IPS-18a (cell line): ENCODE measurements at regions not wholly inside any gene's neighbourhood (a gene's known extent, or its start where the extent isn't known, plus 50 kb on each side); places are given as distances from the start of the nearest gene placed in this dataset.

Experiments
- H3K27ac ChIP-seq: one replicate; pipeline ENCODE4 v1.5.1; 2013; ENCODE audit warnings: low read length
- H3K27me3 ChIP-seq: one replicate; pipeline ENCODE4 v1.6.1; 2013; ENCODE audit warnings: mild to moderate bottlenecking, low read length; ENCODE audit not compliant: control insufficient read depth, insufficient read depth
- H3K36me3 ChIP-seq: one replicate; pipeline ENCODE4 v1.6.1; 2013; ENCODE audit warnings: low read depth, low read length; ENCODE audit not compliant: control insufficient read depth
- H3K4me1 ChIP-seq: one replicate; pipeline ENCODE4 v1.6.1; 2013; ENCODE audit warnings: low read depth, low read length; ENCODE audit not compliant: control insufficient read depth
- H3K4me3 ChIP-seq: one replicate; pipeline ENCODE4 v1.5.1; 2013; ENCODE audit warnings: low read length
- H3K9ac ChIP-seq: one replicate; pipeline ENCODE4 v1.6.1; 2013; ENCODE audit warnings: mild to moderate bottlenecking, low read length, moderate library complexity
- H3K9me3 ChIP-seq: one replicate; pipeline ENCODE4 v1.6.1; 2013; ENCODE audit warnings: low read depth, low read length; ENCODE audit not compliant: control insufficient read depth

DNA sequence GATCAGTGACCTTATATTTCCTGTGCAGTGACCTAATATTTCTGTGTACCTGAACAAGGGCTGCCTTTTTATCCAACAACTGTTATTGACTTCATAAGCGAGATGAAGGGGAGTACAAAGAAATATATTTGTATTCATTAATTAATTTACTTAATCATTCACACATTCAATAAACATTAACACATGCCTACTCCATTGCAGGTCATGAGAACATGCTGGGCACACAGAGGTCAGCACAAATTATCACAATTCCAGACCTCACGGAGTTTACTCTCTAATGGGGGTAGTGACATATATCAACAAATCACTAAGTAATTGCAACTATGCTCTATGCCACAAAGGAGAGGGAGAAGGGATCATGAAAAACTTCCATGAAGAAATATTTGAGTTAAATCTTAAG, 614.6 kb downstream of the TOX3 start:
- H3K9ac ChIP-seq = no peak overlapping the region
- no peak overlapping the region for H3K27ac ChIP-seq
- H3K9me3 ChIP-seq = no peaks in the 10 kb centered on the region
- no peak overlapping the region for H3K4me3 ChIP-seq
- no peaks in the 10 kb centered on the region for H3K36me3 ChIP-seq
- no peaks in the 10 kb centered on the region for H3K27me3 ChIP-seq
- H3K4me1 ChIP-seq = no peaks in the 10 kb centered on the region

DNA sequence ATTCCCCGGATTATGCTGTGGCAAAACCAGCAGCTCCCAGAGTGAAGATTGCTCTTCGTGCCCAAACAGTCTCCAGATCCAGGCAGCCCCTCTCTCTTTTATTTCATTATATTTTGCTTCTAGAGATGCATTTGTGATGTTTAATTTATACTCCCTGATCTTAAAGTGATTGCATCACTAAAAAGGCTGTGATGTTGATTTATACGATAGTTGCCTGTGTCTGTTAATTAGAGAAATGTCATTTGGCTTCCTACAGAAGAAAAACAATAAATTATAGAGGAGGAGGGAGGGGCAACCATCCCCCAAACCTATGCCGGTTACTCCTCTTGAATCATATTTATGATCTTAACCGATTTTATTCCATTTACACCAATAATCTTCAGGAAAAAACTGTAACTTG, 615.3 kb downstream of the TOX3 start:
- Histone ChIP-seq H3K27me3 (no peaks in the 10 kb centered on the region), H3K36me3 (no peaks in the 10 kb centered on the region), H3K9ac (no peak overlapping the region)

GRCh38 chr16:51924744-51925143, 622.2 kb downstream of the TOX3 start:
- no peaks in the 10 kb centered on the region for H3K36me3 ChIP-seq
- no peak overlapping the region for H3K9ac ChIP-seq
- H3K4me3 ChIP-seq = no peak overlapping the region
- no peak overlapping the region for H3K27ac ChIP-seq
- no peaks in the 10 kb centered on the region for H3K9me3 ChIP-seq
- no peaks in the 10 kb centered on the region for H3K4me1 ChIP-seq
- H3K27me3 ChIP-seq = no peaks in the 10 kb centered on the region

More for the DNA sequence above, 615.3 kb downstream of the TOX3 start:
- Histone ChIP-seq H3K4me1 (no peaks in the 10 kb centered on the region), H3K9me3 (no peaks in the 10 kb centered on the region), H3K27ac (no peak overlapping the region), H3K4me3 (no peak overlapping the region)

DNA sequence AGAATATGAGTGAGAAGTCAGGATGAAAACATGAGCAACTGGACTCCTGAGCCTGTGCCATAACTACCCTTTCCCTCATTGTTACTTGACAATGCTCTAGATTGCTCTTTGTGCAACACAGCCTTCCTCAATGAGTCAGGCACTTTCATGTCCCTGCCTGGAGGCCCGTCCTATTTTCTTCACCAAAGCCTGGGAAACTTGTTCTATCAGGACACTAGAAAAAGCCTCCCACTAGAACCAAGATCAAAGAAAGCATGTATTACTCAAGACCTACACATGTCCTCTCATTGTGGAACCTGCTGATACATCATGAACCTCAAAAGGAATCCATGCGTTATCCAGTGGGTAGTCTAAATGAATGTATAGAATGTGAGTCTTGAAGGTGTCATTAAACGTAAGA, 624.5 kb downstream of the TOX3 start:
- no peak overlapping the region for H3K27ac ChIP-seq
- H3K36me3 ChIP-seq = no peaks in the 10 kb centered on the region
- no peak overlapping the region for H3K4me3 ChIP-seq
- H3K27me3 ChIP-seq = no peaks in the 10 kb centered on the region
- H3K9me3 ChIP-seq = no peaks in the 10 kb centered on the region
- no peak overlapping the region for H3K9ac ChIP-seq
- no peaks in the 10 kb centered on the region for H3K4me1 ChIP-seq

- Histone ChIP-seq H3K4me1 (no peaks in the 10 kb centered on the region), H3K27me3 (no peaks in the 10 kb centered on the region), H3K9me3 (no peaks in the 10 kb centered on the region), H3K4me3 (no peak overlapping the region), H3K27ac (no peak overlapping the region), H3K36me3 (no peaks in the 10 kb centered on the region), H3K9ac (no peak overlapping the region)
Observed at GRCh38 chr16:51919736-51920135, 627.2 kb downstream of the TOX3 start.

DNA sequence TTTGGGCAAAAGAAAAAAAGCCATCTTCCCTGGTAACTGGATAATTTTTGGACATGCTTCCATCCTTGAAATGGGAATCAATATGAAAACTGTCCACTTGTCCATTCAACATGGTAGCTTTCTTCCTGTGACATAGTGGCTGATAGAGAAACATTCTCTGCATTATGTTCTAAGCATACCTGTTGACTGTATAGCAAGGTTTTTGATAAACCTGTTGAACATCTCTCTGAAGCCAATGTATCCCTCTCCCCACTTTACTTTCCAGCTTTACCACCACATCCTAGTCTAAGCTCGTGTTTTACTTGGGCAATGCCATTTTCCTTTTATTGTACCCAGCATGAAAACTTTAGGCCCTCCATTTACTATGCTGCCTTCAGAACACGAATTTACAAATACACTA, 630.1 kb downstream of the TOX3 start:
- H3K27ac ChIP-seq = no peak overlapping the region
- H3K9me3 ChIP-seq = no peaks in the 10 kb centered on the region
- no peaks in the 10 kb centered on the region for H3K27me3 ChIP-seq
- H3K4me1 ChIP-seq = no peaks in the 10 kb centered on the region
- no peak overlapping the region for H3K9ac ChIP-seq
- H3K36me3 ChIP-seq = no peaks in the 10 kb centered on the region
- no peak overlapping the region for H3K4me3 ChIP-seq

DNA sequence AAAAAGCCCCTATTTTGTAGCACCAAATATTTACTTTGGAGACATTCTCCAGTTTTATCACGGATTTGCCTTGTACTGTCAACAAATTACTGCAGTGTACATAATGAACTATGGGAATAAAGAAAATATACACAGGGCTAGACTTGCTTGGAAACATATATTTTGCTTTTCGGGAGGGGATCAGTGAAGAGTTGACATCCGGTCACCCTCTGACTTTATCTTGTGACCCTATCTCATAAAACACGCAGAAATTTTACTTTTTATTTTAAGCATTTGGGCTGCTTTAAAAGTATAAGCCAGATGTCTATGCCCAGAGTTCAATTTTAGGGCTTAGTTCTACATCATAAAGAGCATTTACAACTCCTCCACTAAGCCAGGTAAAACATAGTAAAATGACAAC, 630.7 kb downstream of the TOX3 start:
- H3K4me1 ChIP-seq = no peaks in the 10 kb centered on the region
- H3K27me3 ChIP-seq = no peaks in the 10 kb centered on the region
- H3K27ac ChIP-seq = no peak overlapping the region
- H3K4me3 ChIP-seq = no peak overlapping the region
- no peaks in the 10 kb centered on the region for H3K36me3 ChIP-seq
- H3K9me3 ChIP-seq = no peaks in the 10 kb centered on the region
- H3K9ac ChIP-seq = no peak overlapping the region

GRCh38 chr16:51907680-51908079, 639.3 kb downstream of the TOX3 start:
- no peak overlapping the region for H3K27ac ChIP-seq
- no peaks in the 10 kb centered on the region for H3K27me3 ChIP-seq
- H3K4me1 ChIP-seq = no peaks in the 10 kb centered on the region
- no peaks in the 10 kb centered on the region for H3K36me3 ChIP-seq
- H3K4me3 ChIP-seq = no peak overlapping the region
- no peak overlapping the region for H3K9ac ChIP-seq
- no peaks in the 10 kb centered on the region for H3K9me3 ChIP-seq

- Histone ChIP-seq H3K4me3 (no peak overlapping the region), H3K9ac (no peak overlapping the region), H3K4me1 (peaks cover 1% of the 10 kb centered on the region), H3K36me3 (no peaks in the 10 kb centered on the region), H3K9me3 (no peaks in the 10 kb centered on the region), H3K27me3 (no peaks in the 10 kb centered on the region), H3K27ac (no peak overlapping the region)
Observed at GRCh38 chr16:51900221-51900780, 646.6 kb downstream of the TOX3 start.

GRCh38 chr16:51898872-51899271, 648.1 kb downstream of the TOX3 start:
- no peak overlapping the region for H3K27ac ChIP-seq
- H3K4me3 ChIP-seq = no peak overlapping the region
- no peaks in the 10 kb centered on the region for H3K9me3 ChIP-seq
- no peak overlapping the region for H3K9ac ChIP-seq
- no peaks in the 10 kb centered on the region for H3K27me3 ChIP-seq
- peaks cover 3% of the 10 kb centered on the region for H3K4me1 ChIP-seq
- no peaks in the 10 kb centered on the region for H3K36me3 ChIP-seq

GRCh38 chr16:51896013-51896412, 650.9 kb downstream of the TOX3 start:
- Histone ChIP-seq H3K4me3 (no peak overlapping the region), H3K27ac (no peak overlapping the region)

GRCh38 chr16:51892293-51893007, 654.5 kb downstream of the TOX3 start:
- H3K27ac ChIP-seq = no peak overlapping the region
- no peaks in the 10 kb centered on the region for H3K27me3 ChIP-seq
- H3K9me3 ChIP-seq = no peaks in the 10 kb centered on the region
- no peak overlapping the region for H3K4me3 ChIP-seq
- H3K36me3 ChIP-seq = no peaks in the 10 kb centered on the region
- H3K4me1 ChIP-seq = peaks cover 11% of the 10 kb centered on the region
- H3K9ac ChIP-seq = no peak overlapping the region

More at GRCh38 chr16:51896013-51896412, 650.9 kb downstream of the TOX3 start:
- Histone ChIP-seq H3K36me3 (no peaks in the 10 kb centered on the region), H3K9me3 (no peaks in the 10 kb centered on the region), H3K9ac (no peak overlapping the region), H3K4me1 (peaks cover 10% of the 10 kb centered on the region), H3K27me3 (no peaks in the 10 kb centered on the region)
